ENCODE measurements at regions not wholly inside any gene's neighbourhood (a gene's known extent, or its start where the extent isn't known, plus 50 kb on each side); places are given as distances from the start of the nearest gene placed in this dataset.

DNA sequence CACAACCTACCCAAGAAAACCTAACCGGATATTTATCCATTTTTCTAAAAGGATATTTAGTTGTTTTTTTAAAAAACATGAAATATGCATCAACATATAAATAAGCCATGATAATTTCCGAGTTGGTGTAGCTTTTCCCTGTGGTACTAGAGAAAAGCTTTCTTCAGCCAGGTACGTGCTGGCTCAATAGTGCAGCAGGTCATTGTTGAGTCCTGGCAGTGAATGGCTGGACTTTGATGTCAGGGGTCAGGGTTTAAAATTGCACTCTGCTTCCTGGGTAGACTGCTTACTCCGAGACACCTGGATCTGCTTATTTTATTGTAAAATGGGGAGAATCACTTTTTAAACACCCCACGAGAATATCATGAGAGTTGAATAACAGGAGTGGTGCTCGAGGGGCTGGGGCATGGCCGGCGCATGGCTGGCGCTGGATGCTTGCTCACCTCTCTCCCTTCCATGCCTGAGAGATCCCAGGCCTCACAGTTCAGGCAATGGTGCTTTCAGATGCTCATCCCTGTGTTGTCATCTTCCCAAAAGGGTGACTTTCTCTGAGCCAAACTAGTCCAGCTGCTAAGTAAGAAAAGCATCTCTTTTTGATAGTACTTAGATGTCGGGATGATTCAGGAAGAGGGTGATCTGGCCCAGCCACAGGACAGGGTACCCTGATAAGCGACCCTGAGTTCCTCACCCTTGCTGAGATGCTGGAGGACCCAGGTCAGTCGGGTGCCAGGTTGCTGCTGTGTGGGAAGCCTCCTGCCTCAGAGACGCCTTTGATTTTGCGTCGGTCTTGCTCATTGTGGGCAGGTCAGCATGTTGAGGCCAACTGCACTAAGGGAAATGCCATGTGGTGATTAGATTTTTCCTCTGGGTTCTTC lies 269.1 kb upstream of the FOXQ1 start:
- TF ChIP-seq, protein P1, sequence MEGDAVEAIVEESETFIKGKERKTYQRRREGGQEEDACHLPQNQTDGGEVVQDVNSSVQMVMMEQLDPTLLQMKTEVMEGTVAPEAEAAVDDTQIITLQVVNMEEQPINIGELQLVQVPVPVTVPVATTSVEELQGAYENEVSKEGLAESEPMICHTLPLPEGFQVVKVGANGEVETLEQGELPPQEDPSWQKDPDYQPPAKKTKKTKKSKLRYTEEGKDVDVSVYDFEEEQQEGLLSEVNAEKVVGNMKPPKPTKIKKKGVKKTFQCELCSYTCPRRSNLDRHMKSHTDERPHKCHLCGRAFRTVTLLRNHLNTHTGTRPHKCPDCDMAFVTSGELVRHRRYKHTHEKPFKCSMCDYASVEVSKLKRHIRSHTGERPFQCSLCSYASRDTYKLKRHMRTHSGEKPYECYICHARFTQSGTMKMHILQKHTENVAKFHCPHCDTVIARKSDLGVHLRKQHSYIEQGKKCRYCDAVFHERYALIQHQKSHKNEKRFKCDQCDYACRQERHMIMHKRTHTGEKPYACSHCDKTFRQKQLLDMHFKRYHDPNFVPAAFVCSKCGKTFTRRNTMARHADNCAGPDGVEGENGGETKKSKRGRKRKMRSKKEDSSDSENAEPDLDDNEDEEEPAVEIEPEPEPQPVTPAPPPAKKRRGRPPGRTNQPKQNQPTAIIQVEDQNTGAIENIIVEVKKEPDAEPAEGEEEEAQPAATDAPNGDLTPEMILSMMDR (IDR thresholded peaks at IDR 0.05) = no peak
- no peak for TF ChIP-seq POLR2A (IDR thresholded peaks at IDR 0.05)
